ENCODE measurements at regions not wholly inside any gene's neighbourhood (a gene's known extent, or its start where the extent isn't known, plus 50 kb on each side); places are given as distances from the start of the nearest gene placed in this dataset.
A peak's percentile ranks its signal among the peaks of the same experiment; 100 is the strongest.

DNA sequence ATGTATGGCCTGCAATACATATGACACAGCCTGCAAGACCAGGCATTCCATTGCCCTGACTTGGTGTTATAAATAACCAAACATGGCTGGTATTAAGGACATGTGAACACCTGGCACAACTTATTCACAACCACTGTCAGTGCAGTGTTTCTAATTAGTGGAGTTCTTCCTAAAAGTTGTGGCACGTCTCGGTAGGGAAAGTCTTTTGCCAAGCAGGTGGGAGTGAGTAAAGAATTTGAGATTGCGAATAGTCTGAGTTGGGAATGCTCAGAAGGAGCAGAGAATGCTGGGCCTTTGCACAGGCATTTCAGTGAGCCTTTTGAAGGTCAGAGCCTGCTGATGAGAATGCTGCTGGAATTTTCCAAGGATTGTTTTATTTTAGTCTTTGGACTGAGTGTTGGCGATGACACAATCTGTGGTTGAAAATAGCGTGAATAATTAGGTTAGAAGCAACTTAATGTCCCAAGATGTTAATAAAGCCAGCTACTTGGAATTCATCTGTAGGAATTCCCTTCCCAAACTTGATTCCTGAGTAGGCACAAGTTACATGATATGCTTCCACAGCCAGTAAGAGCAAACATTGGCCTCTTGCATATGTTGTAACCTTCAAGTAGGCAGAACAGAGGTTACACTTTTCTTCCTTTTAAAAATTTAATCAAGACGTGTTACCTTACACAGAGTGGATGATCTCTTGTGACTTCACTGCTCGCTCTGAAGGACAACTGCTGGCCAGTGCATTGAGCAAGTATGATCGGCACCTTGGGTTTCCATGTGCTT, 83.6 kb upstream of the PGRMC2 start:
- peak overlapping the region; percentile 59 to 60; a peak in 3 of 4 replicates for H4K8ac ChIP-seq (ENCODE audit: low read depth in 2 of 2, low read length in 2 of 2)
- H3K23ac ChIP-seq (ENCODE audit: low read depth, low read length): peak overlapping the region; percentile 70; the same call in 1 of the 2 replicates
- H2BK5ac ChIP-seq (ENCODE audit: low read depth, low read length, poor library complexity, severe bottlenecking): peak overlapping the region; percentile 96
- TF ChIP-seq, protein P1, sequence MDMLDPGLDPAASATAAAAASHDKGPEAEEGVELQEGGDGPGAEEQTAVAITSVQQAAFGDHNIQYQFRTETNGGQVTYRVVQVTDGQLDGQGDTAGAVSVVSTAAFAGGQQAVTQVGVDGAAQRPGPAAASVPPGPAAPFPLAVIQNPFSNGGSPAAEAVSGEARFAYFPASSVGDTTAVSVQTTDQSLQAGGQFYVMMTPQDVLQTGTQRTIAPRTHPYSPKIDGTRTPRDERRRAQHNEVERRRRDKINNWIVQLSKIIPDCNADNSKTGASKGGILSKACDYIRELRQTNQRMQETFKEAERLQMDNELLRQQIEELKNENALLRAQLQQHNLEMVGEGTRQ (IDR thresholded peaks at IDR 0.05; ENCODE audit: low read depth, low read length): no peak
- peak; percentile 30; the same call in 1 of the 2 replicates for TF ChIP-seq CEBPB (IDR thresholded peaks at IDR 0.05; ENCODE audit: low read depth, low read length)
- H3K9me1 ChIP-seq (ENCODE audit: insufficient read depth, low read length): peaks cover 11% of the 10 kb centered on the region
- peak overlapping the region; percentile 55; the same call in 1 of the 2 replicates for H3K18ac ChIP-seq (ENCODE audit: low read depth, low read length)
- no TSS peak for BruUV-seq (replicated peaks)
- POLR2A ChIA-PET (ENCODE audit: unreplicated experiment): no interaction called here
- H3K4me2 ChIP-seq (ENCODE audit: low read depth, low read length): no peak overlapping the region
- peak; percentile 69 for ATAC-seq (ENCODE audit: low read depth)
- in situ Hi-C loops (cut with MboI; ENCODE audit: low sequenced_read_pairs) (no loop called here), dilution Hi-C loops (cut with HindIII; ENCODE audit: low sequenced_read_pairs, unreplicated experiment) (no loop called here), intact Hi-C loops (cut with micrococcal nuclease) (no loop called here)
- H3K4ac ChIP-seq (ENCODE audit: low read depth, low read length): peak overlapping the region; percentile 81
- H4K20me1 ChIP-seq (ENCODE audit: insufficient read depth, low read length): no peaks in the 10 kb centered on the region
- peak overlapping the region; percentile 25; the same call in 1 of the 2 replicates for H4K5ac ChIP-seq (ENCODE audit: low read depth, low read length)
- peak overlapping the region; percentile 60; the same call in 1 of the 2 replicates for H3K9ac ChIP-seq (ENCODE audit: low read depth, low read length)
- CTCF ChIA-PET: interaction anchor here (1.1 kb wide), 1 partner anchor 13 kb away, joined by 3 read pairs; no protein-coding TSS in a partner anchor
- DNase-seq: peak; percentile 67
- H3K14ac ChIP-seq (replicated peaks; ENCODE audit: low read depth, low read length): peak overlapping the region; percentile 88
- no peaks in the 10 kb centered on the region for H3K79me1 ChIP-seq (ENCODE audit: low read depth in 1 of 2, low read length in 2 of 2)
- H2AK5ac ChIP-seq (ENCODE audit: low read depth, low read length): peak overlapping the region; percentile 92
- peak overlapping the region; percentile 68 for H2AFZ ChIP-seq (replicated peaks; ENCODE audit: low read length, poor library complexity)
- H3K9me3 ChIP-seq (ENCODE audit: control insufficient read depth, insufficient read depth, low read length): peaks cover 4% of the 10 kb centered on the region; the same call in 1 of the 2 replicates
- peak overlapping the region; percentile 85 for H2BK120ac ChIP-seq (ENCODE audit: low read depth, low read length)
- H2AK9ac ChIP-seq (replicated peaks; ENCODE audit: low read depth, low read length, poor library complexity): peak overlapping the region; percentile 60
- 90% methylated on average over 5 of the region's 8 CpGs; no CpG with 5 or more reads in 1 of the 2 experiments for WGBS, 2 experiments (ENCODE audit: extremely low coverage in 2 of 2, insufficient read length in 1 of 2)
- peak overlapping the region; percentile 77 for H2BK20ac ChIP-seq (ENCODE audit: low read depth, low read length)
- H3K4me3 ChIP-seq (ENCODE audit: insufficient read depth, low read depth, low read length): no peak overlapping the region
- H3K36me3 ChIP-seq (ENCODE audit: control insufficient read depth, insufficient read depth, low read length): no peaks in the 10 kb centered on the region
- H3K27me3 ChIP-seq (ENCODE audit: control insufficient read depth, insufficient read depth, low read length): no peaks in the 10 kb centered on the region
- peak overlapping the region; percentile 24; the same call in 2 of the 3 replicates for H2BK15ac ChIP-seq (ENCODE audit: low read depth, low read length)
- H3K27ac ChIP-seq (ENCODE audit: insufficient read depth, low read length): peak overlapping the region; percentile 85; the same call in 1 of the 2 replicates
- H3K56ac ChIP-seq (ENCODE audit: extremely low read depth, insufficient read depth, low read length): no peak overlapping the region; the same call in 1 of the 2 replicates
- peak overlapping the region; percentile 75 for H4K91ac ChIP-seq (ENCODE audit: insufficient read depth, low read depth, low read length)
- peaks cover 11% of the 10 kb centered on the region for H3K4me1 ChIP-seq (ENCODE audit: control insufficient read depth, insufficient read depth, low read length)

Measured in IMR-90 (cell line).